ENCODE measurements at regions not wholly inside any gene's neighbourhood (a gene's known extent, or its start where the extent isn't known, plus 50 kb on each side); places are given as distances from the start of the nearest gene placed in this dataset.

DNA sequence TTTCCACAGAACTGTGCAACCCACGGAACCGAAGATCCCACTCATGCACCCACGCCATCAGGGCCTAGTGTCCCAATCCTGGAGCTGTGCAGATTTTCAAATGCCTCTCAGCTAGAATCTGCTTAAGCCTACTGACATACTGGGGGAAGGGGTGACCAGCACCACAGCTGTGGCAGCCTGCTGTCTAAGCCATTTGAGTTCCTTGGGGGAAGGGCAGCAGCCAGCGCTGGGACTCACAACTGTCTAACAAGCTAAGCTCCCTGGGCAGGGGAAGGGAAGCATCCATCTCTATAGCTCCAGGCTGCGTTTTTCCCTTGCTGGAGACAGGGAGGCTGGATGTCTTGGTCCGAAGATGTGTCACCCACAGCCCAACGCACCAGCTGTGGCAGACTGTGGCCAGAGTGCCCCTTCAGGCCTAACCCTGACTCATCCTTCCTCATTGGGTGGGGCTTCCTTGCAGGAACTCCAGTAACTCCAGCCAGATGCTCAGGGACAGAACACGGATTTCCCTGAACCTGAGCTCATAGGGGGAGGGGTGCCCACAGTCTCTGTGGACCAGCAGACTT is 194.8 kb downstream of the CHRDL1 start (continued):
- no peak for TF ChIP-seq PLRG1 (conservative IDR thresholded peaks at IDR 0.05)
- TF ChIP-seq KDM6A (CRISPR knock-in tag; IDR thresholded peaks at IDR 0.05; ENCODE audit: low read depth), result no peak
- TF ChIP-seq PRMT3 (CRISPR knock-in tag; IDR thresholded peaks at IDR 0.05; ENCODE audit: borderline replicate concordance, low read depth), result no peak
- no peak for TF ChIP-seq TCF12 (IDR thresholded peaks at IDR 0.05)
- TF ChIP-seq TCF12 (CRISPR knock-in tag; IDR thresholded peaks at IDR 0.05), result no peak

GRCh38 chrX:110614596-110614995 is 181.0 kb downstream of the CHRDL1 start:
- no peak for FAIRE-seq
- POLR2A ChIA-PET, result no interaction called here
- intact Hi-C loops (cut with micrococcal nuclease; ENCODE audit: unreplicated experiment), result no loop called here

More at GRCh38 chrX:110614596-110614995, 181.0 kb downstream of the CHRDL1 start:
- no peak overlapping the region for H3K27ac ChIP-seq (ENCODE audit: extremely low read length, insufficient read depth, low read length)
- BruUV-seq (replicated peaks), result no TSS peak
- no peaks in the 10 kb centered on the region for H3K27me3 ChIP-seq (ENCODE audit: control insufficient read depth in 1 of 2, insufficient read depth in 2 of 2, low read length in 2 of 2)
- no peak overlapping the region for H3K4me2 ChIP-seq (ENCODE audit: low read depth, low read length)
- CTCF ChIA-PET (ENCODE audit: low intra/inter-chr PET ratio, low total read pairs), result no interaction called here
- H3K36me3 ChIP-seq (replicated peaks in 1 of 2; ENCODE audit: control insufficient read depth in 1 of 2, insufficient read depth in 2 of 2, low read length in 2 of 2), result no peaks in the 10 kb centered on the region
- no peaks in the 10 kb centered on the region for H3K9me3 ChIP-seq (ENCODE audit: low read length)
- H4K20me1 ChIP-seq (ENCODE audit: insufficient read depth, low read length), result no peaks in the 10 kb centered on the region
- H3K9ac ChIP-seq (ENCODE audit: insufficient read depth, low read depth, low read length), result no peak overlapping the region
- H3K79me2 ChIP-seq (ENCODE audit: insufficient read depth, low read length), result no peaks in the 10 kb centered on the region
- no peak overlapping the region for H3K4me3 ChIP-seq (replicated peaks in 1 of 3; ENCODE audit: insufficient read depth in 1 of 3, low read depth in 2 of 3, low read length in 3 of 3)
- no peak for DNase-seq (ENCODE audit: low spot score)
- no peak for ATAC-seq
- TF ChIP-seq NR1H2 (CRISPR knock-in tag; IDR thresholded peaks at IDR 0.05; ENCODE audit: borderline replicate concordance, low read depth) (no peak), MEIS1 (CRISPR knock-in tag; IDR thresholded peaks at IDR 0.05; ENCODE audit: borderline replicate concordance) (no peak), ZNF784 (CRISPR knock-in tag; IDR thresholded peaks at IDR 0.05; ENCODE audit: borderline replicate concordance) (no peak)
- TF ChIP-seq, protein P1, sequence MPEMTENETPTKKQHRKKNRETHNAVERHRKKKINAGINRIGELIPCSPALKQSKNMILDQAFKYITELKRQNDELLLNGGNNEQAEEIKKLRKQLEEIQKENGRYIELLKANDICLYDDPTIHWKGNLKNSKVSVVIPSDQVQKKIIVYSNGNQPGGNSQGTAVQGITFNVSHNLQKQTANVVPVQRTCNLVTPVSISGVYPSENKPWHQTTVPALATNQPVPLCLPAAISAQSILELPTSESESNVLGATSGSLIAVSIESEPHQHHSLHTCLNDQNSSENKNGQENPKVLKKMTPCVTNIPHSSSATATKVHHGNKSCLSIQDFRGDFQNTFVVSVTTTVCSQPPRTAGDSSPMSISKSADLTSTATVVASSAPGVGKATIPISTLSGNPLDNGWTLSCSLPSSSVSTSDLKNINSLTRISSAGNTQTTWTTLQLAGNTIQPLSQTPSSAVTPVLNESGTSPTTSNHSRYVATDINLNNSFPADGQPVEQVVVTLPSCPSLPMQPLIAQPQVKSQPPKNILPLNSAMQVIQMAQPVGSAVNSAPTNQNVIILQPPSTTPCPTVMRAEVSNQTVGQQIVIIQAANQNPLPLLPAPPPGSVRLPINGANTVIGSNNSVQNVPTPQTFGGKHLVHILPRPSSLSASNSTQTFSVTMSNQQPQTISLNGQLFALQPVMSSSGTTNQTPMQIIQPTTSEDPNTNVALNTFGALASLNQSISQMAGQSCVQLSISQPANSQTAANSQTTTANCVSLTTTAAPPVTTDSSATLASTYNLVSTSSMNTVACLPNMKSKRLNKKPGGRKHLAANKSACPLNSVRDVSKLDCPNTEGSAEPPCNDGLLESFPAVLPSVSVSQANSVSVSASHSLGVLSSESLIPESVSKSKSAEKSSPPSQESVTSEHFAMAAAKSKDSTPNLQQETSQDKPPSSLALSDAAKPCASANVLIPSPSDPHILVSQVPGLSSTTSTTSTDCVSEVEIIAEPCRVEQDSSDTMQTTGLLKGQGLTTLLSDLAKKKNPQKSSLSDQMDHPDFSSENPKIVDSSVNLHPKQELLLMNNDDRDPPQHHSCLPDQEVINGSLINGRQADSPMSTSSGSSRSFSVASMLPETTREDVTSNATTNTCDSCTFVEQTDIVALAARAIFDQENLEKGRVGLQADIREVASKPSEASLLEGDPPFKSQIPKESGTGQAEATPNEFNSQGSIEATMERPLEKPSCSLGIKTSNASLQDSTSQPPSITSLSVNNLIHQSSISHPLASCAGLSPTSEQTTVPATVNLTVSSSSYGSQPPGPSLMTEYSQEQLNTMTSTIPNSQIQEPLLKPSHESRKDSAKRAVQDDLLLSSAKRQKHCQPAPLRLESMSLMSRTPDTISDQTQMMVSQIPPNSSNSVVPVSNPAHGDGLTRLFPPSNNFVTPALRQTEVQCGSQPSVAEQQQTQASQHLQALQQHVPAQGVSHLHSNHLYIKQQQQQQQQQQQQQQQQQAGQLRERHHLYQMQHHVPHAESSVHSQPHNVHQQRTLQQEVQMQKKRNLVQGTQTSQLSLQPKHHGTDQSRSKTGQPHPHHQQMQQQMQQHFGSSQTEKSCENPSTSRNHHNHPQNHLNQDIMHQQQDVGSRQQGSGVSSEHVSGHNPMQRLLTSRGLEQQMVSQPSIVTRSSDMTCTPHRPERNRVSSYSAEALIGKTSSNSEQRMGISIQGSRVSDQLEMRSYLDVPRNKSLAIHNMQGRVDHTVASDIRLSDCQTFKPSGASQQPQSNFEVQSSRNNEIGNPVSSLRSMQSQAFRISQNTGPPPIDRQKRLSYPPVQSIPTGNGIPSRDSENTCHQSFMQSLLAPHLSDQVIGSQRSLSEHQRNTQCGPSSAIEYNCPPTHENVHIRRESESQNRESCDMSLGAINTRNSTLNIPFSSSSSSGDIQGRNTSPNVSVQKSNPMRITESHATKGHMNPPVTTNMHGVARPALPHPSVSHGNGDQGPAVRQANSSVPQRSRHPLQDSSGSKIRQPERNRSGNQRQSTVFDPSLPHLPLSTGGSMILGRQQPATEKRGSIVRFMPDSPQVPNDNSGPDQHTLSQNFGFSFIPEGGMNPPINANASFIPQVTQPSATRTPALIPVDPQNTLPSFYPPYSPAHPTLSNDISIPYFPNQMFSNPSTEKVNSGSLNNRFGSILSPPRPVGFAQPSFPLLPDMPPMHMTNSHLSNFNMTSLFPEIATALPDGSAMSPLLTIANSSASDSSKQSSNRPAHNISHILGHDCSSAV (CRISPR knock-in tag; IDR thresholded peaks at IDR 0.05; ENCODE audit: borderline replicate concordance), result no peak
- H3K4me1 ChIP-seq (ENCODE audit: insufficient read depth, low read length), result no peaks in the 10 kb centered on the region
- in situ Hi-C loops (cut with HindIII; ENCODE audit: extremely low pct_ligation_motif_present, low pct_unique_long_range_greater_than_20kb), result no loop called here
- H2AFZ ChIP-seq (ENCODE audit: low read length), result no peak overlapping the region

Measured in HepG2 (cell line).